ENCODE measurements at regions not wholly inside any gene's neighbourhood (a gene's known extent, or its start where the extent isn't known, plus 50 kb on each side); places are given as distances from the start of the nearest gene placed in this dataset.

GRCh38 chr10:43754569-43755260 is 106.0 kb upstream of the ZNF32 start:
- DNase-seq = no peak

- DNase-seq = no peak
Measured at GRCh38 chr10:43753397-43754061, 104.8 kb upstream of the ZNF32 start.

- DNase-seq = no peak
Measured at GRCh38 chr10:43752682-43753081, 104.0 kb upstream of the ZNF32 start.

GRCh38 chr10:43751646-43752045 is 103.0 kb upstream of the ZNF32 start:
- no peak for DNase-seq

- no peak for DNase-seq
Measured at GRCh38 chr10:43749940-43750552, 101.4 kb upstream of the ZNF32 start.

GRCh38 chr10:43749145-43749576 is 100.5 kb upstream of the ZNF32 start:
- DNase-seq = no peak

GRCh38 chr10:43748560-43748959 is 99.9 kb upstream of the ZNF32 start:
- no peak for DNase-seq

- DNase-seq = no peak
Measured at GRCh38 chr10:43746906-43747305, 98.2 kb upstream of the ZNF32 start.

GRCh38 chr10:43739161-43739560 is 90.5 kb upstream of the ZNF32 start:
- DNase-seq = no peak

GRCh38 chr10:43737003-43737402 is 88.3 kb upstream of the ZNF32 start:
- no peak for DNase-seq

- DNase-seq = no peak
Measured at GRCh38 chr10:43735907-43736306, 87.2 kb upstream of the ZNF32 start.

GRCh38 chr10:43734716-43735115 is 86.0 kb upstream of the ZNF32 start:
- DNase-seq = no peak

GRCh38 chr10:43731486-43731885 is 82.8 kb upstream of the ZNF32 start:
- DNase-seq = no peak

- DNase-seq = no peak
Measured at GRCh38 chr10:43728425-43728824, 79.7 kb upstream of the ZNF32 start.

GRCh38 chr10:43727935-43728334 is 79.3 kb upstream of the ZNF32 start:
- no peak for DNase-seq

- no peak for DNase-seq
Measured at GRCh38 chr10:43715334-43715733, 66.7 kb upstream of the ZNF32 start.

- DNase-seq = no peak
Measured at GRCh38 chr10:43712821-43713584, 64.3 kb upstream of the ZNF32 start.

- no peak for DNase-seq
Measured at GRCh38 chr10:43710772-43711471, 62.2 kb upstream of the ZNF32 start.

- DNase-seq = no peak
Measured at GRCh38 chr10:43708262-43708661, 59.6 kb upstream of the ZNF32 start.

- no peak for DNase-seq
Measured at GRCh38 chr10:43707770-43708169, 59.1 kb upstream of the ZNF32 start.

- no peak for DNase-seq
Measured at GRCh38 chr10:43706166-43706565, 57.5 kb upstream of the ZNF32 start.

- no peak for DNase-seq
Measured at GRCh38 chr10:43703286-43703685, 54.6 kb upstream of the ZNF32 start.

- no peak for DNase-seq
Measured at GRCh38 chr10:43702936-43703281, 54.2 kb upstream of the ZNF32 start.
